Head of caudate nucleus (tissue), 42 donors: ENCODE measurements at regions not wholly inside any gene's neighbourhood (a gene's known extent, or its start where the extent isn't known, plus 50 kb on each side); places are given as distances from the start of the nearest gene placed in this dataset.
"Not testable (repeated sequence)": the region's sequence is repeated elsewhere in the genome, so short reads cannot be mapped to it uniquely, and the experiment has no call there.

Experiments used
- DNase-seq, 42 donors: peaks; one replicate each; pipeline versions ENCODE4 v3.0.0 to v3.0.0-alpha.2; 2020 to 2021; ENCODE audit warnings: mixed read lengths in 7 of 42
- intact Hi-C: fragments of 100-400 bp; cut with DNase I; formaldehyde crosslinking; loops from one replicate; pipeline ENCODE4 v1.15.0; 2022

GRCh38 chr1:228838717-228839500 is 103.6 kb downstream of the RHOU start:
- DNase-seq = no peak
- intact Hi-C loops = loop anchor here (10.0 kb wide), 1 partner anchor 104 kb away; the partner anchor contains the start of gene RHOU

DNA sequence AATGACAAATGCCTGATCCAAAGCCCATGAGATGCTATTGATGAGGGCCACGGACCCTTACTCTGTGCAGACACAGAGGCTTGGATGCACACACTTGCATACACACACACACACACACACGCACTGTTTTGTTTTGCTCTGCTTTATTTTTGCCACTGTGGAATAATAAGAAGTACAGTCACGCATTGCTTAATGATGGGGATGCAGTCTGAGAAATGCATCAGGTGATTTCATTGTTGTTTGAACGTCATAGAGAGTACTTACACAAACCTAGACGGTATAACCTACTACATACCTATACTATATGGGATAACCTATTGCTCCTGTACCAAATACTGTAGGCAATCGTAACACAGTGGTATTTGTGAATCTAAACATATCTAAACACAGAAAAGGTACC is 104.4 kb downstream of the RHOU start:
- DNase-seq = no peak
- intact Hi-C loops = loop anchor here (10.0 kb wide), 1 partner anchor 105 kb away; the partner anchor contains the start of gene RHOU

DNA sequence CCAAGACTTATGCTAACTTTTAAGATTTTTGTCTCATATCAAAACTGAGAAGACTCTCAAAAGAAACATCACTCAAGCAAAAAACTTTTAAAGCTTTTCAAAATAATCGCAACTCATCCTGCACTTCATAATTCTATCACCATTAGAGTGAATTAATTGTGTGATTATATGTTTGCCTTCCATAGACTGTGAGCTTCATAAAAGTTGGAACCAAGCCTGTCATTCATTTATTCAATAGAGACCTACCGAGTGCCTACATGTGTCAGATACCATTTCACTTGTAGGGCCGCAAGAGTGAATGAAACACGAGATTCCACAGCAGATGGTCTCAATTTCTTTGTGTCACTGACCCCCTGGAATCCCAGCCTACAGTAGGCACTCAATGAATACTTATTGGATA is 106.4 kb downstream of the RHOU start:
- intact Hi-C loops = no loop called here
- DNase-seq = peak in 1 of 42 donors; percentile 33

DNA sequence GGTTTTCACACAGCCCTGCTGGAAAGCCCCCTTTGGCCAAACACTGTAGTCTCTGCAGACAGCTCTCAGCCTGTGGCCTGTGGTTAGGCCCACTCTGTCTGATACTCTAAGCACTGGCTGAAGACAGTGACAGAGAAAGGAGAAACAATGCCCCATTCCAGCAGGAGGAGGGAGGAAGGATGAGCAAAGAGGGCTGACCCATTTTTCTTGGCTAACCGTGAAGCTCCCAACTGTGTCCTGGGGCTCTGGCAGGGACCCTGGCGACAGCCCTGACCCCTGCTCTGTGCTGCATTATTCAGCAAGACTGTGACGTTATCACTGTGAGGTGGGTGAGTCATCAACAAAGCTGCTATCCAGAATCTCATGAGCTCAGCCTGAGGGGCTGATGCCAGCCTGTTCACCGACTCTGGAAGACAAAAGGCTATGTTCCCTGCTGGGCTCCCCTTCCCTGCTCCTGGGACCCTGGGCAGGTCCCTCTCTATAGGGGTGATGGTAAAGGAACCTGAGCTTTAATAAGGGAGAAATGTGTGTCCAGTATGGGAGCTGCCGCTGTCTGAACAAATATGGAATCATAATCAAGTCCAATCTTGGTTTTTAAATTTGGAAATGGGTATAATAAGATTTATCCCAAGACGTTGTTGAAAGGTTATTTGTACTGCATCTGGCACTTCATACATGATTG is 107.0 kb downstream of the RHOU start:
- intact Hi-C loops = no loop called here

DNA sequence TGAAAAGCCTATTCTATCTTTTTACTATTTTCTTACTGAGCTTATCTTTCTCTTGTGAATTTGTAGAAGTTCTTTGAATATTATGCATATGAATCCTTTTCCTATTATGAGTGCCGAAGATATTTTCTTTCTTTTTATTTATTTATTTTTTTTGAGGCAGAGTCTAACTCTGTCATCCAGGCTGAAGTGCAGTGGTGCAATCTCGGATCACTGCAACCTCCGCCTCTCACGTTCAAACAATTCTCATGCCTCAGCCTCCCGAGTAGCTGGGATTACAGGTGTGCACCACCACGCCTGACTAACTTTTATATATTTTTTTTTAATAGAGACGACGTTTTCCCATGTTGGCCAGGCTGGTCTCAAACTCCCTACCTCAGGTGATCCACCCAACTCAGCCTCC is 109.8 kb downstream of the RHOU start:
- peak in 1 of 42 donors; percentile 6 for DNase-seq
- intact Hi-C loops = no loop called here

More for the DNA sequence above, 107.0 kb downstream of the RHOU start:
- DNase-seq = peak in 41 of 42 donors; percentile 27 to 92 (median 68)

DNA sequence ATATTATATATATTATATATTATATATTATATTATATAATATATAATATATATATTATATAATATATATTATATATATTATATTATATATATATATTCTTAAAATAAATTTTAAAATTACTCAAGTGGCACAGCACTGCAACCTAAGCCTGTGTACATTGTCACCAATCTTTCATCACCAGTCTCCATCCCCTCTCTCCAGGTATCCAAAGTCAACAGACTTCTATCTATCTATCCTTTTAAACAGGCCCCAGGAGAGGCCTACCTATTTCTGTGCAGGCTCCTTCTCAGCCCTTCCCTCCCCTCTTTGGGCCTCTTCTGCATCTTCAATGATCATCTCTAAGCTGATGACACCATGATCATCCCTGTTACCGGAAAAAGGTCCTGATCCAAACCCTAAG is 111.7 kb downstream of the RHOU start:
- DNase-seq = peak in 1 of 42 donors; percentile 12
- intact Hi-C loops = no loop called here

DNA sequence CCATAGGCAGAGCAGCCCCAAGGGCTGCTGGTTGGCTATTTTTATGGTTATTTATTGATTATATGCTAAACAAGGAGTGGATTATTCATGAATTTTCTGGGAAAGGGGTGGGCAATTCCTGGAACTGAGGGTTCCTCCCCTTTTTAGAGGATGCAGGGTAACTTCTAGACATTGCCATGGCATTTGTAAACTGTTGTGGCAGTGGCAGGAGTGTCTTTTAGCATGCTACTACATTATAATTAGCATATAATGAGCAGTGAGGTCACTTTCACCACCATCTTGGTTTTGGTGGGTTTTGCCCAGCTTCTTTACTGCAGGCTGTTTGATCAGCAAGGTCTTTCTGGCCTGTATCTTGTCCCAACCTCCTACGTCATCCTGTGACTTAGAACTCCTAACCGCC is 112.2 kb downstream of the RHOU start:
- intact Hi-C loops = not testable (repeated sequence)
- peak in 2 of 42 donors; percentile 1 to 14 for DNase-seq

DNA sequence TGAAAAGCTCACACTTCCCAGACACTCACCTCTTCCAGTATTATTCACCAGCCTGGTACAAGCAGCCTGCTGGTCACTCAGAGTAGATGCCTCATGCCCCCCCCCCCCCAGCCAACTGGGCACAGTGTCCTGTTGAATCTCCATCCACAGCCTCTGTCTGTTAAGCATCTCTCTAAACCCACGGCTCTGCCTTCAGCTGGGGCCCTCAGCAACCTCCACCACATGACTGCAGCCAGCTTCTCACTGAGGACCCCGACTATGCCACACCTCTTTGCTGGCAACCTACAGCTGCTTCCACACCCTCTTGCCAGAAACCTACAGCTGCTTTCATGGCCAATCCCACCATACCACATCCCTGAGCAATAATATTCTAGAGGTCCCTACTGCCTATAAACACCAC is 113.1 kb downstream of the RHOU start:
- intact Hi-C loops = no loop called here
- peak in 6 of 42 donors; percentile 2 to 46 (median 18) for DNase-seq

- intact Hi-C loops = no loop called here
- peak in 7 of 42 donors; percentile 2 to 42 (median 20) for DNase-seq
Measured at GRCh38 chr1:228849011-228849541, 113.8 kb downstream of the RHOU start.

GRCh38 chr1:228850141-228851100 is 115.1 kb downstream of the RHOU start:
- peak in 6 of 42 donors; percentile 6 to 31 (median 14) for DNase-seq
- intact Hi-C loops = no loop called here

DNA sequence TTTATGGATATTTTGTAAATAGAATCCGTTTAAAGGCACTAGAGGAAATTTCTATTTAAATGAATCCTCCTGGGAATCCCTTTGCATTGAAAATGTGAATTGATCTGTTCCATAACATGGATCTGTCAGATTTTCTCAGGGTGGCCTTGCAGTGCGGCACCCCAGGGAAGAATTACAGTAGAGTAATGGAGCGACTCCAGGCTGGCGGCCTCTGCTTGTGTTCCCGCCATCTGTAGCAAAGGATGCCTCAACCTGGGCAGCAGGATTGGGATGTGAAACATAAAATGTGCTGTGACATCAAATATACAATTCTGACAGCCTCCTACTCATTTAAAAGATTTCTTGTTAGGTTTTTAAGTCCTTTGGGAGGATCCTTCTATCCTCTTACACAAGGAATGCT is 115.9 kb downstream of the RHOU start:
- intact Hi-C loops = no loop called here
- DNase-seq = peak in 6 of 42 donors; percentile 9 to 42 (median 26)

DNA sequence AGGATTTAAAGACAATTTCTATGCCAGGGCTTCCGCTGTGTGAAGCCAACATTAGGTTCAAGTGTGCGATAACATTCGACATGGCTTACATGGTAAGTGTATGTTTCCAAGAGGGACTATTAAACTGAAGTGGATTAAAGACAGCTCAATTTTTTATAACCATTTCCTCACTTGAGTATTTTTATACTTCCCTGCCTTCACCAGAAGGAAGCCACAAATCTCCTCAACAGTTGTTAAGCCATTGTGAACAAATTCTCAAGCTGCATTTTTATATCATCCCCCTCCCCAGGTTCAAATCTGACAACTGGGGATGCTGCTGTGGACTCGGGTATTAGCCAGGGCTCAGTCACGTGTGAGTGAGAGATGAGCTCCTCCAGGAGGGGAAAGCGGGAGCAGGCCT is 116.3 kb downstream of the RHOU start:
- peak in 3 of 42 donors; percentile 18 to 33 (median 19) for DNase-seq
- intact Hi-C loops = no loop called here

GRCh38 chr1:228852024-228852423 is 116.7 kb downstream of the RHOU start:
- intact Hi-C loops = no loop called here
- DNase-seq = peak in 6 of 42 donors; percentile 7 to 43 (median 25)

DNA sequence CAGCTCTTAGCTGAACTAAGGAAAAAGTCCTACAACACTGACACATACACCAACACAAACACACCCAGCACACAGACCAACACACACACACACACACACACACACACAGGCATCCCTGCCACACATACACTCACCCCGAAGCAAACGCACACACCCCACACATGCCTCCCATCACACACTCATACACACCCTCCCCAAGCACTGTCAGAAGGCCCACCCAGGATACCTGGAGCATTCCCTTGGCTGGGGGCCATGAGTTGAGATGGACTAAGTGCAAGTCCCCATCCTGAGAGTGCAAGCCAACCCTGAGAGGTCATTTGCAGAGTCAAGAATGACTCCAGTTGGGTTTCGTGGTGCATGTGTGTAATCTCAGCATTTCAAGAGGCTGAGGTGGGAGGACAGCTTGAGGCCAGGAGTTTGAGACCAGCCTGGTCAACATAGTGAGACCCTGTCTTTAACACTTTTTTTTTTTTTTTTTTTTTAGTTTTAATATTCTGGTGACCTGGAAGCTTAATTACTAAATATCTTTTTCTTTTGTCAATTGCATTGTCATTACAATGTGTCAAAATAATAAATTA is 117.3 kb downstream of the RHOU start:
- intact Hi-C loops = no loop called here
- peak in 4 of 42 donors; percentile 8 to 38 (median 8) for DNase-seq

DNA sequence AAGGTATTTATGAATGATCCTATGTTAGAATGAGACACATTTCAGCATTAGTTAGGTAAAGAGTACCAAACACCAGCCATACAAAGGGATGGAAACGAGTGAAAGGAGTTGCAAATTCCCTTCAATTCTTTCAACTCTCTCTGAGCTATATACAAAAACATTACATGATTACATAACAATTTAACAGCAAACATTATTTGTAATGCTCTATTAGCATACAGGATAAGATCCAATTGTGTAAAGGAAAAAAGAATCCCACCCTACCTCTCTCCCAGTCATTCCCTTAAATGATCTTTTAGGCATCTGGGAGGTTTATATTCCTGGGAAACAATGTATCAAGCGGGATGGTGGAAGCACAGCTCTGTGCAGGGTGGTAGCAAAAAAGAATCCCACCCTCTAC is 117.9 kb downstream of the RHOU start:
- intact Hi-C loops = no loop called here
- no peak for DNase-seq

DNA sequence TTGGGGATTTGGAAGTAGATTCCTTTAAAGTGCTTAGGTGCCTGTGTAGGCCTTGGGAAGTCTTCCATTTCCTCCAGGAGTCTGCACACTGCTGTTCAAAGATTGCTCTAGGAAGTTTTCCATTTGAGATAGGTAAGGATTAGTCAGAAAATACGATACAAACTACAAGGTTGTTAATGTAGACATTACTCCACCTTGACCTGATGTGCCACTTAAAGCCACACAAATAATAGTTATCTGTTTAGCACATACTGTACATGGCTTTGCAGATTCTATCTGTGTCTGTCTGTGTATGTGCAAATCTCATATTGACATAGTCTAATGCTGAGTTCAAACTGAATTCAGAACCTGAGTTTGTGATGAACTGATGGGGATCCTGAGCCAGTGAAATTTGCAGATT is 118.4 kb downstream of the RHOU start:
- DNase-seq = no peak
- intact Hi-C loops = no loop called here

- intact Hi-C loops = no loop called here
Measured at GRCh38 chr1:228854907-228855306, 119.6 kb downstream of the RHOU start.

DNA sequence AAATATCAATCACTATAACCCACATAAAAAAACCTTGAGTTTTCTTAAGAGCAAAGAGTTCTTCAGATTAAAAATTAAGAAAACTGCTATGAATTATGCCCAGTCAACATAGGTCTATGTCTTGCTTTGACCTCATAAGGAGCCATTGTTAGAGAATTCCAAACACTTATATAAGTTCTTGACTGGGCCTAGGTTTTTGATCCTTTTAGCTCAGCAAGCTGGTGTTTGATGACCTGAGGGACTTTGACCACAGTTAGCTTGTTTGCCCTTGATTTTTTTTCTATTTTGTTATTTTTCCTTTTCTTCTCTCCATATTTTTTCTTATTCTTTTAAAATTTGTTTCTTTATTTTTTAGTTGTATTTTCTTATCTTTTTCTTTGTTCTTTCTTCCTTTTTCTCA is 122.3 kb downstream of the RHOU start:
- no peak for DNase-seq
- intact Hi-C loops = no loop called here

More at GRCh38 chr1:228854907-228855306, 119.6 kb downstream of the RHOU start:
- DNase-seq = no peak
